ENCODE measurements at regions not wholly inside any gene's neighbourhood (a gene's known extent, or its start where the extent isn't known, plus 50 kb on each side); places are given as distances from the start of the nearest gene placed in this dataset.

GRCh38 chr15:95591886-95592285, 738.6 kb upstream of the NR2F2 start:
- Histone ChIP-seq H3K9me3 (ENCODE audit: insufficient read depth, low read depth, low read length) (no peaks in the 10 kb centered on the region), H3K79me2 (ENCODE audit: insufficient read depth, low read length) (no peaks in the 10 kb centered on the region), H3K4me3 (ENCODE audit: low read length, poor library complexity, severe bottlenecking) (no peak overlapping the region), H3K9me2 (replicated peaks; ENCODE audit: low read depth, low read length) (no peaks in the 10 kb centered on the region), H3K27me3 (ENCODE audit: insufficient read depth, low read length, poor library complexity, severe bottlenecking) (peaks cover 18% of the 10 kb centered on the region), H3K4me2 (ENCODE audit: low read depth, low read length, poor library complexity, severe bottlenecking) (no peak overlapping the region), H3K9ac (ENCODE audit: low read depth, low read length, poor library complexity, severe bottlenecking) (no peak overlapping the region), H3F3A (ENCODE audit: low read depth) (no peaks in the 10 kb centered on the region), H4K20me1 (ENCODE audit: insufficient read depth, low read length, poor library complexity, severe bottlenecking) (no peaks in the 10 kb centered on the region), H2AFZ (ENCODE audit: low read length) (no peak overlapping the region), H3K36me3 (ENCODE audit: insufficient read depth, low read length) (no peaks in the 10 kb centered on the region), H3K4me1 (ENCODE audit: insufficient read depth, low read length, poor library complexity, severe bottlenecking) (no peaks in the 10 kb centered on the region)
- no peak for TF ChIP-seq EZH2phosphoT487 (IDR thresholded peaks at IDR 0.05; ENCODE audit: borderline replicate concordance)
- TF ChIP-seq, protein P1, sequence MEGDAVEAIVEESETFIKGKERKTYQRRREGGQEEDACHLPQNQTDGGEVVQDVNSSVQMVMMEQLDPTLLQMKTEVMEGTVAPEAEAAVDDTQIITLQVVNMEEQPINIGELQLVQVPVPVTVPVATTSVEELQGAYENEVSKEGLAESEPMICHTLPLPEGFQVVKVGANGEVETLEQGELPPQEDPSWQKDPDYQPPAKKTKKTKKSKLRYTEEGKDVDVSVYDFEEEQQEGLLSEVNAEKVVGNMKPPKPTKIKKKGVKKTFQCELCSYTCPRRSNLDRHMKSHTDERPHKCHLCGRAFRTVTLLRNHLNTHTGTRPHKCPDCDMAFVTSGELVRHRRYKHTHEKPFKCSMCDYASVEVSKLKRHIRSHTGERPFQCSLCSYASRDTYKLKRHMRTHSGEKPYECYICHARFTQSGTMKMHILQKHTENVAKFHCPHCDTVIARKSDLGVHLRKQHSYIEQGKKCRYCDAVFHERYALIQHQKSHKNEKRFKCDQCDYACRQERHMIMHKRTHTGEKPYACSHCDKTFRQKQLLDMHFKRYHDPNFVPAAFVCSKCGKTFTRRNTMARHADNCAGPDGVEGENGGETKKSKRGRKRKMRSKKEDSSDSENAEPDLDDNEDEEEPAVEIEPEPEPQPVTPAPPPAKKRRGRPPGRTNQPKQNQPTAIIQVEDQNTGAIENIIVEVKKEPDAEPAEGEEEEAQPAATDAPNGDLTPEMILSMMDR (conservative IDR thresholded peaks at IDR 0.05; ENCODE audit: low read length): no peak

DNA sequence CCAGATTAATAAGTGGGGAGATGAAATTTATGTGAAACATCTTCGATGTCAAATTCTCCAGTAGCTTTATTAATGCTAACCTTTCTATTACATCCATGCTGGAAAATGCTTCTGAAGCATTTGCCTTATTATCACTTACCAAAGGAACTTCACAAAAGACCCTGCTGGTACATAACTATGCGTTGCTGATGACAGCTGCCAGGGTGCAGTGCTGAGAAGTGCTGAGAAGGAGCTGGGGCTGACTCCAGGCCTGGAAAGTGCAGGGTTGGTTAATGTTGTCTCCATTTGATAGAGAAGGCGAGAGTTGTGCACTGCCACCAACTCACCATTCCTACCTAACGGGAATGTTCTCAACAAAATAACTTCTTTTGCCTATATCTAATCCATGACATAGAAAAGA, 736.0 kb upstream of the NR2F2 start:
- H3K4me2 ChIP-seq (ENCODE audit: low read depth, low read length, poor library complexity, severe bottlenecking): no peak overlapping the region
- H3K9ac ChIP-seq (ENCODE audit: low read depth, low read length, poor library complexity, severe bottlenecking): no peak overlapping the region

GRCh38 chr15:95595759-95596158, 734.7 kb upstream of the NR2F2 start:
- H3K9ac ChIP-seq (ENCODE audit: low read depth, low read length, poor library complexity, severe bottlenecking): no peak overlapping the region
- H3K79me2 ChIP-seq (ENCODE audit: insufficient read depth, low read length): no peaks in the 10 kb centered on the region
- no peaks in the 10 kb centered on the region for H3K4me1 ChIP-seq (ENCODE audit: insufficient read depth, low read length, poor library complexity, severe bottlenecking)
- H4K20me1 ChIP-seq (ENCODE audit: insufficient read depth, low read length, poor library complexity, severe bottlenecking): no peaks in the 10 kb centered on the region
- no peaks in the 10 kb centered on the region for H3K9me2 ChIP-seq (replicated peaks; ENCODE audit: low read depth, low read length)
- TF ChIP-seq, protein P1 (conservative IDR thresholded peaks at IDR 0.05; ENCODE audit: low read length): no peak
- no peak for TF ChIP-seq EZH2phosphoT487 (IDR thresholded peaks at IDR 0.05; ENCODE audit: borderline replicate concordance)
- no peak overlapping the region for H3K4me2 ChIP-seq (ENCODE audit: low read depth, low read length, poor library complexity, severe bottlenecking)
- H2AFZ ChIP-seq (ENCODE audit: low read length): no peak overlapping the region
- H3K27me3 ChIP-seq (ENCODE audit: insufficient read depth, low read length, poor library complexity, severe bottlenecking): peaks cover 24% of the 10 kb centered on the region
- no peaks in the 10 kb centered on the region for H3F3A ChIP-seq (ENCODE audit: low read depth)
- H3K36me3 ChIP-seq (ENCODE audit: insufficient read depth, low read length): no peaks in the 10 kb centered on the region
- H3K9me3 ChIP-seq (ENCODE audit: insufficient read depth, low read depth, low read length): no peaks in the 10 kb centered on the region
- H3K4me3 ChIP-seq (ENCODE audit: low read length, poor library complexity, severe bottlenecking): no peak overlapping the region

More for the DNA sequence above, 736.0 kb upstream of the NR2F2 start:
- H3K79me2 ChIP-seq (ENCODE audit: insufficient read depth, low read length): no peaks in the 10 kb centered on the region
- peaks cover 24% of the 10 kb centered on the region for H3K27me3 ChIP-seq (ENCODE audit: insufficient read depth, low read length, poor library complexity, severe bottlenecking)
- no peak overlapping the region for H2AFZ ChIP-seq (ENCODE audit: low read length)
- H3K4me3 ChIP-seq (ENCODE audit: low read length, poor library complexity, severe bottlenecking): no peak overlapping the region
- no peaks in the 10 kb centered on the region for H3K4me1 ChIP-seq (ENCODE audit: insufficient read depth, low read length, poor library complexity, severe bottlenecking)
- H3K9me2 ChIP-seq (replicated peaks; ENCODE audit: low read depth, low read length): no peaks in the 10 kb centered on the region
- H3K9me3 ChIP-seq (ENCODE audit: insufficient read depth, low read depth, low read length): no peaks in the 10 kb centered on the region
- no peaks in the 10 kb centered on the region for H3K36me3 ChIP-seq (ENCODE audit: insufficient read depth, low read length)
- no peaks in the 10 kb centered on the region for H4K20me1 ChIP-seq (ENCODE audit: insufficient read depth, low read length, poor library complexity, severe bottlenecking)
- no peaks in the 10 kb centered on the region for H3F3A ChIP-seq (ENCODE audit: low read depth)
- TF ChIP-seq, protein P1 (conservative IDR thresholded peaks at IDR 0.05; ENCODE audit: low read length): no peak
- TF ChIP-seq EZH2phosphoT487 (IDR thresholded peaks at IDR 0.05; ENCODE audit: borderline replicate concordance): no peak
